Suprapubic skin (tissue), 3 donors: ENCODE measurements at regions not wholly inside any gene's neighbourhood (a gene's known extent, or its start where the extent isn't known, plus 50 kb on each side); places are given as distances from the start of the nearest gene placed in this dataset.

Experiments used
- EP300 ChIP-seq: sonication (generic); formaldehyde crosslinking; IDR thresholded peaks from one replicate; pipeline ENCODE4 v1.6.1; 2017; ENCODE audit warnings: antibody characterized with exemption
- TF ChIP-seq, protein P1 (sequence below), 2 donors: fragments of 200-600 bp in 1 of 2; fragments of 450-650 bp in 1 of 2; sonication (generic) in 1 of 2; IDR thresholded peaks; one replicate each; pipeline ENCODE4 v1.5.1; 2016 to 2019; ENCODE audit warnings: antibody characterized with exemption in 2 of 2, mild to moderate bottlenecking in 1 of 2, moderate library complexity in 1 of 2

DNA sequence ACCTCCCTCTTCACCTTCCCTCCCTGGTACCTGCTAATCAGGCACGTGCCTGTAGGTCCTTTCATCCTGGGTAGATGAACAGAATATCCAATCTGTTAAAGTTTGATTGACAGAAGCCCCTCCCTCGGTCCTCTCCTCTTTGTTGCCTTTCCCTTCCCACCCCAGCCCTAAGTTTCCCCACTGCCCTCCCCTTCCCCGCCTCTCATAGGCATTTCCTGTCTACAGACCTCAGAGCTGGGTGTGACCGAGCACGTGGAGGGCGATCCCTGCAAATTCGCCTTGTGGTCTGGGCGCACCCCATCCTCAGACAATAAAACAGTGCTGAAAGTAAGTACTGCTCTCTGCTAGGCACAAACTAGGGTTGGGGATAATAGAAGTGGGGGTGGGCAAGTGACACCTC lies 239.2 kb upstream of the UMPS start:
- no peak for TF ChIP-seq EP300
- TF ChIP-seq, protein P1, sequence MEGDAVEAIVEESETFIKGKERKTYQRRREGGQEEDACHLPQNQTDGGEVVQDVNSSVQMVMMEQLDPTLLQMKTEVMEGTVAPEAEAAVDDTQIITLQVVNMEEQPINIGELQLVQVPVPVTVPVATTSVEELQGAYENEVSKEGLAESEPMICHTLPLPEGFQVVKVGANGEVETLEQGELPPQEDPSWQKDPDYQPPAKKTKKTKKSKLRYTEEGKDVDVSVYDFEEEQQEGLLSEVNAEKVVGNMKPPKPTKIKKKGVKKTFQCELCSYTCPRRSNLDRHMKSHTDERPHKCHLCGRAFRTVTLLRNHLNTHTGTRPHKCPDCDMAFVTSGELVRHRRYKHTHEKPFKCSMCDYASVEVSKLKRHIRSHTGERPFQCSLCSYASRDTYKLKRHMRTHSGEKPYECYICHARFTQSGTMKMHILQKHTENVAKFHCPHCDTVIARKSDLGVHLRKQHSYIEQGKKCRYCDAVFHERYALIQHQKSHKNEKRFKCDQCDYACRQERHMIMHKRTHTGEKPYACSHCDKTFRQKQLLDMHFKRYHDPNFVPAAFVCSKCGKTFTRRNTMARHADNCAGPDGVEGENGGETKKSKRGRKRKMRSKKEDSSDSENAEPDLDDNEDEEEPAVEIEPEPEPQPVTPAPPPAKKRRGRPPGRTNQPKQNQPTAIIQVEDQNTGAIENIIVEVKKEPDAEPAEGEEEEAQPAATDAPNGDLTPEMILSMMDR (IDR thresholded peaks at IDR 0.05), result no peak
